B cell (primary cell): ENCODE measurements at regions not wholly inside any gene's neighbourhood (a gene's known extent, or its start where the extent isn't known, plus 50 kb on each side); places are given as distances from the start of the nearest gene placed in this dataset.

ENCODE experiments used
- ATAC-seq: fragments of 200-7000 bp; cut with Tn5 transposase; one replicate; pipeline ENCODE4 v1.10.0; 2021; ENCODE audit warnings: low read depth, mild to moderate bottlenecking, moderate number of reproducible peaks, moderate library complexity
- CTCF ChIA-PET: fragments of 350-600 bp; sonication (Branson Sonifier 250); formaldehyde crosslinking; loops from one replicate; lab custom pipeline; 2021; ENCODE audit warnings: antibody characterized with exemption, inconsistent platforms; lab: Charles Lee
- POLR2A ChIA-PET: fragments of 350-600 bp; sonication (Branson Sonifier 250); formaldehyde crosslinking; loops from one replicate; lab custom pipeline; 2021; ENCODE audit warnings: antibody characterized with exemption; lab: Charles Lee
- DNase-seq: peaks from one replicate; pipeline ENCODE4 v3.0.0; 2013
- H2AFZ ChIP-seq: 2 replicates; pipeline ENCODE4 v1.6.1; 2012; ENCODE audit warnings: mild to moderate bottlenecking, low read depth, low read length; ENCODE audit not compliant: insufficient read depth, poor library complexity, severe bottlenecking
- H3K27ac ChIP-seq, 2 donors: 1 replicate in 1 of 2; 2 replicates in 1 of 2; pipeline ENCODE4 v1.5.1; 2012 to 2013; ENCODE audit warnings: low read length in 2 of 2, mild to moderate bottlenecking in 2 of 2, moderate library complexity in 1 of 2
- H3K27me3 ChIP-seq, 4 experiments: fragments of 200-600 bp in 1 of 4; sonication (generic) in 1 of 4; replicated peaks in 1 of 4; 1 replicate in 2 of 4; 2 replicates in 2 of 4; pipeline versions ENCODE4 v1.6.1 to v1.7.0; 2013 to 2016; ENCODE audit warnings: low read length in 3 of 4, mild to moderate bottlenecking in 2 of 4, mixed read lengths in 1 of 4, moderate library complexity in 1 of 4; ENCODE audit not compliant: insufficient read depth in 4 of 4, control insufficient read depth in 3 of 4; ENCODE audit errors: control extremely low read depth in 1 of 4
- H3K36me3 ChIP-seq, 2 experiments: replicated peaks in 1 of 2; 1 replicate in 1 of 2; 2 replicates in 1 of 2; pipeline versions ENCODE4 v1.6.1 to v1.7.1; 2013; ENCODE audit warnings: low read length in 1 of 2; ENCODE audit not compliant: insufficient read depth in 2 of 2, control insufficient read depth in 1 of 2; ENCODE audit errors: control extremely low read depth in 1 of 2, extremely low read depth in 1 of 2
- H3K4me1 ChIP-seq, 2 donors: fragments of 200-600 bp in 1 of 2; sonication (generic) in 1 of 2; 1 replicate in 1 of 2; 2 replicates in 1 of 2; pipeline versions ENCODE4 v1.5.1 to v1.6.1; 2013 to 2017; ENCODE audit warnings: low read length in 2 of 2; ENCODE audit not compliant: control insufficient read depth in 2 of 2, insufficient read depth in 2 of 2
- H3K4me2 ChIP-seq: replicated peaks from 2 replicates; pipeline ENCODE3; 2012; ENCODE audit warnings: mild to moderate bottlenecking, low read depth, low read length; ENCODE audit not compliant: poor library complexity, severe bottlenecking
- H3K4me3 ChIP-seq, 5 experiments: fragments of 200-600 bp in 1 of 5; sonication (generic) in 1 of 5; 1 replicate in 3 of 5; 2 replicates in 2 of 5; pipeline versions ENCODE4 v1.5.1 to v1.7.0; 2011 to 2016; ENCODE audit warnings: low read length in 4 of 5, mild to moderate bottlenecking in 4 of 5, low read depth in 2 of 5, control low read depth in 1 of 5, moderate library complexity in 1 of 5; ENCODE audit not compliant: insufficient read depth in 1 of 5; ENCODE audit errors: control extremely low read depth in 1 of 5, extremely low read depth in 1 of 5
- H3K79me2 ChIP-seq: fragments of 200-600 bp; sonication (generic); one replicate; pipeline ENCODE4 v1.6.0; 2016; ENCODE audit warnings: low read length; ENCODE audit not compliant: control insufficient read depth, insufficient read depth
- H3K9ac ChIP-seq: fragments of 200-600 bp; sonication (generic); 2 replicates; pipeline ENCODE4 v1.6.1; 2017; ENCODE audit warnings: mild to moderate bottlenecking, low read length, moderate library complexity
- H3K9me3 ChIP-seq, 3 donors: one replicate each; pipeline versions ENCODE4 v1.6.1 to v1.7.1; 2013; ENCODE audit warnings: low read length in 2 of 3; ENCODE audit not compliant: control insufficient read depth in 2 of 3, insufficient read depth in 1 of 3; ENCODE audit errors: control extremely low read depth in 1 of 3
- H4K20me1 ChIP-seq: 2 replicates; pipeline ENCODE4 v1.6.0; 2012; ENCODE audit warnings: mild to moderate bottlenecking, low read length; ENCODE audit not compliant: insufficient read depth, control insufficient read depth, poor library complexity, severe bottlenecking
- H3K27ac Mint-ChIP-seq: one replicate; pipeline ENCODE4 v1.8.0; 2021; ENCODE audit warnings: mixed read lengths
- H3K27me3 Mint-ChIP-seq: one replicate; pipeline ENCODE4 v1.8.0; 2021; ENCODE audit warnings: mixed read lengths
- H3K4me1 Mint-ChIP-seq: one replicate; pipeline ENCODE4 v1.8.0; 2021; ENCODE audit warnings: mixed read lengths
- H3K4me3 Mint-ChIP-seq: one replicate; pipeline ENCODE4 v1.8.0; 2021; ENCODE audit warnings: mixed read lengths
- H3K9me3 Mint-ChIP-seq: one replicate; pipeline ENCODE4 v1.8.0; 2022; ENCODE audit warnings: mixed read lengths; ENCODE audit not compliant: insufficient read depth
- CTCF ChIP-seq: fragments of 200-600 bp; IDR thresholded peaks from one replicate; pipeline ENCODE4 v1.8.0; 2022; ENCODE audit warnings: antibody characterized with exemption, mild to moderate bottlenecking
- EZH2 ChIP-seq: IDR thresholded peaks from 2 replicates; pipeline ENCODE4 v1.6.1; 2012; ENCODE audit warnings: borderline replicate concordance, low read depth, mild to moderate bottlenecking, moderate library complexity, low read length; ENCODE audit not compliant: insufficient read depth, poor library complexity, severe bottlenecking
- WGBS: methylation state at CpG from one replicate; pipeline ENCODE4 v1.1.5; 2013; ENCODE audit warnings: missing lambda C conversion rate; ENCODE audit not compliant: insufficient coverage; 5-methylcytosine and 5-hydroxymethylcytosine counted together
- intact Hi-C: fragments of 100-400 bp; cut with micrococcal nuclease; formaldehyde crosslinking; loops from one replicate; pipeline ENCODE4 v1.10.0; 2022

- Mint-ChIP-seq H3K4me1 (no peaks in the 10 kb centered on the region), H3K4me3 (no peak overlapping the region), H3K27me3 (peaks cover 13% of the 10 kb centered on the region), H3K9me3 (peaks cover 3% of the 10 kb centered on the region), H3K27ac (no peak overlapping the region)
- ChIA-PET POLR2A (no interaction called here), CTCF (no interaction called here)
- Histone ChIP-seq H3K79me2 (no peaks in the 10 kb centered on the region), H3K27ac (no peak overlapping the region), H3K9me3 (peaks cover 0 to 4% (median 0%) of the 10 kb centered on the region in 3 donors), H4K20me1 (no peaks in the 10 kb centered on the region), H3K9ac (no peak overlapping the region), H3K4me2 (no peak overlapping the region), H3K4me1 (no peaks in the 10 kb centered on the region), H3K4me3 (no peak overlapping the region), H2AFZ (no peak overlapping the region), H3K27me3 (peaks cover 0 to 3% (median 0%) of the 10 kb centered on the region in 4 experiments), H3K36me3 (no peaks in the 10 kb centered on the region)
- ATAC-seq (no peak), DNase-seq (no peak)
- intact Hi-C loops: no loop called here
- no peak for TF ChIP-seq CTCF
- no peak for TF ChIP-seq EZH2
- WGBS: 78% methylated on average over 12 of the region's 12 CpGs
These were observed 209.8 kb downstream of the MATN1 start for GRCh38 chr1:30513396-30514136.

GRCh38 chr1:30512914-30513265 is 210.5 kb downstream of the MATN1 start:
- H3K27me3 Mint-ChIP-seq: peaks cover 13% of the 10 kb centered on the region
- WGBS: 97% methylated on average over 7 of the region's 9 CpGs

More at GRCh38 chr1:30512914-30513265, 210.5 kb downstream of the MATN1 start:
- TF ChIP-seq CTCF: no peak
- no peak for TF ChIP-seq EZH2
- Mint-ChIP-seq H3K4me1 (no peaks in the 10 kb centered on the region), H3K9me3 (peaks cover 3% of the 10 kb centered on the region), H3K4me3 (no peak overlapping the region), H3K27ac (no peak overlapping the region)
- H3K4me3 ChIP-seq: no peak overlapping the region
- no peak overlapping the region for H3K27ac ChIP-seq
- no peaks in the 10 kb centered on the region for H3K36me3 ChIP-seq
- peaks cover 0 to 3% (median 0%) of the 10 kb centered on the region in 4 experiments for H3K27me3 ChIP-seq
- no peak overlapping the region for H3K4me2 ChIP-seq
- POLR2A ChIA-PET: no interaction called here
- no peaks in the 10 kb centered on the region for H3K4me1 ChIP-seq
- no peak overlapping the region for H3K9ac ChIP-seq
- no peaks in the 10 kb centered on the region for H4K20me1 ChIP-seq
- peaks cover 0 to 4% (median 0%) of the 10 kb centered on the region in 3 donors for H3K9me3 ChIP-seq
- intact Hi-C loops: no loop called here
- CTCF ChIA-PET: no interaction called here
- ATAC-seq (no peak), DNase-seq (no peak)
- no peak overlapping the region for H2AFZ ChIP-seq
- no peaks in the 10 kb centered on the region for H3K79me2 ChIP-seq
